GM23338 (cell line): ENCODE measurements at regions not wholly inside any gene's neighbourhood (a gene's known extent, or its start where the extent isn't known, plus 50 kb on each side); places are given as distances from the start of the nearest gene placed in this dataset.

Experiments used
- CREB1 ChIP-seq: fragments of 250-450 bp; sonication (Bioruptor Pico); IDR thresholded peaks from 2 replicates; pipeline ENCODE4 v1.5.0; 2020; ENCODE audit warnings: low read depth, mild to moderate bottlenecking, moderate library complexity
- EZH2 ChIP-seq: fragments of 200-600 bp; sonication (generic); IDR thresholded peaks from one replicate; pipeline ENCODE4 v1.8.0; 2017; ENCODE audit warnings: antibody characterized with exemption, mild to moderate bottlenecking, low read depth; ENCODE audit not compliant: unreplicated experiment
- EZH2phosphoT487 ChIP-seq: fragments of 200-600 bp; sonication (generic); IDR thresholded peaks from one replicate; pipeline ENCODE4 v1.8.1; 2018; ENCODE audit warnings: antibody characterized with exemption; ENCODE audit not compliant: unreplicated experiment
- POLR2AphosphoS5 ChIP-seq: IDR thresholded peaks from 2 replicates; pipeline ENCODE4 v1.6.1; 2016; ENCODE audit warnings: antibody characterized with exemption, low read depth
- ZNF114 ChIP-seq: fragments of 250-450 bp; sonication (Bioruptor Pico); IDR thresholded peaks from 2 replicates; pipeline ENCODE4 v1.5.0; 2020; ENCODE audit warnings: mild to moderate bottlenecking, moderate library complexity
- ZNF331 ChIP-seq: fragments of 250-450 bp; sonication (Bioruptor Pico); IDR thresholded peaks from 2 replicates; pipeline ENCODE4 v1.5.0; 2020; ENCODE audit warnings: low read depth, mild to moderate bottlenecking, moderate library complexity
- TF ChIP-seq, protein P1 (sequence below), 2 experiments: fragments of 200-600 bp in 1 of 2; sonication (generic) in 1 of 2; conservative IDR thresholded peaks; 2 replicates each; pipeline versions ENCODE4 v1.5.1 to v1.6.1; 2016 to 2017; ENCODE audit warnings: antibody characterized with exemption in 2 of 2, low read depth in 2 of 2, mild to moderate bottlenecking in 2 of 2, moderate library complexity in 1 of 2

- no peak for TF ChIP-seq CREB1 (CRISPR knock-in tag)
- no peak for TF ChIP-seq ZNF331
- TF ChIP-seq, protein P1, sequence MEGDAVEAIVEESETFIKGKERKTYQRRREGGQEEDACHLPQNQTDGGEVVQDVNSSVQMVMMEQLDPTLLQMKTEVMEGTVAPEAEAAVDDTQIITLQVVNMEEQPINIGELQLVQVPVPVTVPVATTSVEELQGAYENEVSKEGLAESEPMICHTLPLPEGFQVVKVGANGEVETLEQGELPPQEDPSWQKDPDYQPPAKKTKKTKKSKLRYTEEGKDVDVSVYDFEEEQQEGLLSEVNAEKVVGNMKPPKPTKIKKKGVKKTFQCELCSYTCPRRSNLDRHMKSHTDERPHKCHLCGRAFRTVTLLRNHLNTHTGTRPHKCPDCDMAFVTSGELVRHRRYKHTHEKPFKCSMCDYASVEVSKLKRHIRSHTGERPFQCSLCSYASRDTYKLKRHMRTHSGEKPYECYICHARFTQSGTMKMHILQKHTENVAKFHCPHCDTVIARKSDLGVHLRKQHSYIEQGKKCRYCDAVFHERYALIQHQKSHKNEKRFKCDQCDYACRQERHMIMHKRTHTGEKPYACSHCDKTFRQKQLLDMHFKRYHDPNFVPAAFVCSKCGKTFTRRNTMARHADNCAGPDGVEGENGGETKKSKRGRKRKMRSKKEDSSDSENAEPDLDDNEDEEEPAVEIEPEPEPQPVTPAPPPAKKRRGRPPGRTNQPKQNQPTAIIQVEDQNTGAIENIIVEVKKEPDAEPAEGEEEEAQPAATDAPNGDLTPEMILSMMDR (conservative IDR thresholded peaks at IDR 0.05; ENCODE audit: low read depth in 2 of 2), result no peak
- no peak for TF ChIP-seq POLR2AphosphoS5
- TF ChIP-seq EZH2phosphoT487, result no peak
- no peak for TF ChIP-seq ZNF114 (CRISPR knock-in tag)
- TF ChIP-seq EZH2, result no peak
These were observed 239.8 kb downstream of the OR4A5 start for GRCh38 chr11:54946424-54946823.
